ENCODE measurements at regions not wholly inside any gene's neighbourhood (a gene's known extent, or its start where the extent isn't known, plus 50 kb on each side); places are given as distances from the start of the nearest gene placed in this dataset.

- Histone ChIP-seq H3K27me3 (replicated peaks; ENCODE audit: insufficient read depth) (no peaks in the 10 kb centered on the region), H3K4me3 (no peak overlapping the region), H3K27ac (no peak overlapping the region), H3K4me1 (replicated peaks) (no peaks in the 10 kb centered on the region), H3K36me3 (no peaks in the 10 kb centered on the region), H3K9me3 (no peaks in the 10 kb centered on the region)
- TF ChIP-seq POLR2A (IDR thresholded peaks at IDR 0.05) (no peak), CTCF (IDR thresholded peaks at IDR 0.05) (no peak)
- no peak for DNase-seq (ENCODE audit: low spot score)
- WGBS = 83% methylated on average over 12 of the region's 12 CpGs
- intact Hi-C loops (cut with DNase I) = no loop called here
These were observed 53.7 kb upstream of the IGFBP3 start for GRCh38 chr7:45974540-45975360.

DNA sequence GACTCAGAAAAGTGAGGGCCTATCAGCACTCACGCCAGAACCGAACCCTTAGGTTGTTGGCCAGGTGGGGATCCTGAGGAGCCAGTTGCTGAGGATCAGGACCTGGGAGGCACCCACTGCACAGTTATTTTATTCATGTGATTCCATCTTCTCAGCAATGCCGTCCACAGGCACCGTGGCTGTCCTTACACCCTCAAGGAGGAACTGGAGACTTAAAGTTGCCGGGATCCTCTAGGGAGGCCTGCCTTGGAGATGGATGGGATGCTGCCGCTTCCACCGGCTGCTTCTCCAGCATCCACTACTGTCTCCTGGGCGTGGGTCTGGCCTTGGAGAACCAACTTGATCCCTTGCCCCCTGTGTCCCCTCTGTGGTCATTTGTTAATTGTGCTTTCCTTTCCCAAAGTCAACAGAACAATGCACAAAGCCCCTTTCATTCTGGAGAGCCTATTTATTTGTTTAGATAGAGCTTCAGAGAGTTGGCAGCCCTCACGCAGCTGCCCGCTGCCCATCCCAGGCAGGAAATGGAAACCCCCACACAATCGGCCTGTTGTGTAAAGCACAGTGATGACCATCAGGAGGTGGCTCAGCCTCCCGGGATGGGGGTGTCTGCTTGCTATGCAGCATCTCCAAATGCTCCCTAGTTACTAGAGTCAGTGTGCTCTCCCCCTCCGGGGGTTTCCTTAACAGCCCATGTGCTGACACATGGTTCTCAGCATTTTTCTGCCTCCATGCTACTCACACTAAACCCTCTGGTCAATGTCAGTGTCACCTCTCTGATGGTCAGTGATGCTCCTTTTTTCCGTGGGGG lies 52.9 kb upstream of the IGFBP3 start:
- 61% methylated on average over 14 of the region's 14 CpGs for WGBS

GRCh38 chr7:45972629-45973312 lies 51.7 kb upstream of the IGFBP3 start:
- H3K4me3 ChIP-seq = no peak overlapping the region
- intact Hi-C loops (cut with DNase I) = no loop called here
- H3K27me3 ChIP-seq (replicated peaks; ENCODE audit: insufficient read depth) = no peaks in the 10 kb centered on the region
- H3K36me3 ChIP-seq = no peaks in the 10 kb centered on the region
- no peaks in the 10 kb centered on the region for H3K9me3 ChIP-seq
- WGBS = 83% methylated on average over 12 of the region's 12 CpGs
- TF ChIP-seq CTCF (IDR thresholded peaks at IDR 0.05) (no peak), POLR2AphosphoS5 (IDR thresholded peaks at IDR 0.05) (no peak), POLR2A (IDR thresholded peaks at IDR 0.05) (no peak)
- H3K27ac ChIP-seq = no peak overlapping the region
- no peaks in the 10 kb centered on the region for H3K4me1 ChIP-seq (replicated peaks)
- DNase-seq (ENCODE audit: low spot score) = no peak

More for the DNA sequence above, 52.9 kb upstream of the IGFBP3 start:
- no peaks in the 10 kb centered on the region for H3K27me3 ChIP-seq (replicated peaks; ENCODE audit: insufficient read depth)
- DNase-seq (ENCODE audit: low spot score) = no peak
- TF ChIP-seq CTCF (IDR thresholded peaks at IDR 0.05) = no peak
- no peak for TF ChIP-seq POLR2A (IDR thresholded peaks at IDR 0.05)
- no peak for TF ChIP-seq POLR2AphosphoS5 (IDR thresholded peaks at IDR 0.05)
- H3K4me1 ChIP-seq (replicated peaks) = no peaks in the 10 kb centered on the region
- H3K36me3 ChIP-seq = no peaks in the 10 kb centered on the region
- intact Hi-C loops (cut with DNase I) = no loop called here
- no peak overlapping the region for H3K27ac ChIP-seq
- H3K9me3 ChIP-seq = no peaks in the 10 kb centered on the region
- H3K4me3 ChIP-seq = no peak overlapping the region

DNA sequence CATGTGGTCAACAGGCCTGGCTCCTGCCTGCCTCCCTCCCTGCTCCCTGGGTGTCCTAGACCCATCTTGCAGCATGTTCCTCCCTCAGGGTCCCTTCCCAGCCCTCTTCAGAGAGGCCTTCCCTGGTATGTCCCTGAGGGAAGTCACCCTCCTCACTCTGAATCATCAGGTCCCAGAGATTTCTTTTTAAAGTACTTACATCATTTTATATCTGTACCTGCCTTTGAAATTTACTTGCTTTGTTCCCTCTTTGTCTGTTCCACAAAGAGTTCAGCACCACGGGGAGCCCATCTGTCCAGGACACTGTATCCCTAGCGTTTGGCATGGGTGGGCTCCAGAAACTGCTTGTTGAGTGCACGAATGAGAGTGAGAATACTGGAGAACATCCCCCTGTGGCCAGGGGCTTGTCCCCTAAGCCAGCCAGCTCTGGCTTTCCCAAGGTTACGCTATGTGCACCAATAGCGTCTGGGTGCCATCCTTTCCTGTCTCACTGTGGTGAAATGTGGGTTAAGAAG lies 50.6 kb upstream of the IGFBP3 start:
- WGBS = 90% methylated on average over 5 of the region's 5 CpGs

More for the DNA sequence above, 50.6 kb upstream of the IGFBP3 start:
- Histone ChIP-seq H3K4me3 (no peak overlapping the region), H3K9me3 (no peaks in the 10 kb centered on the region), H3K4me1 (replicated peaks) (no peaks in the 10 kb centered on the region), H3K27ac (no peak overlapping the region), H3K36me3 (no peaks in the 10 kb centered on the region), H3K27me3 (replicated peaks; ENCODE audit: insufficient read depth) (no peaks in the 10 kb centered on the region)
- intact Hi-C loops (cut with DNase I) = no loop called here
- TF ChIP-seq CTCF (IDR thresholded peaks at IDR 0.05) (no peak), POLR2AphosphoS5 (IDR thresholded peaks at IDR 0.05) (no peak), POLR2A (IDR thresholded peaks at IDR 0.05) (no peak)
- DNase-seq (ENCODE audit: low spot score) = no peak
